ENCODE measurements at regions not wholly inside any gene's neighbourhood (a gene's known extent, or its start where the extent isn't known, plus 50 kb on each side); places are given as distances from the start of the nearest gene placed in this dataset.

GRCh38 chr9:8088477-8088876, 288.9 kb upstream of the DMAC1 start:
- TF ChIP-seq CTCF (conservative IDR thresholded peaks at IDR 0.05; ENCODE audit: low read depth, low read length): no peak
- no peak overlapping the region for H3K4me3 ChIP-seq (ENCODE audit: low read depth, low read length)
- DNase-seq (ENCODE audit: low read depth): no peak

- no peak for TF ChIP-seq CTCF (conservative IDR thresholded peaks at IDR 0.05; ENCODE audit: low read depth, low read length)
- H3K4me3 ChIP-seq (ENCODE audit: low read depth, low read length): no peak overlapping the region
These were observed 286.4 kb upstream of the DMAC1 start for GRCh38 chr9:8085986-8086385.

GRCh38 chr9:8078641-8079140, 279.1 kb upstream of the DMAC1 start:
- H3K4me3 ChIP-seq (ENCODE audit: low read depth, low read length): no peak overlapping the region
- no peak for DNase-seq (ENCODE audit: low read depth)
- TF ChIP-seq CTCF (conservative IDR thresholded peaks at IDR 0.05; ENCODE audit: low read depth, low read length): no peak

More at GRCh38 chr9:8085986-8086385, 286.4 kb upstream of the DMAC1 start:
- no peak for DNase-seq (ENCODE audit: low read depth)

GRCh38 chr9:8074713-8075286, 275.2 kb upstream of the DMAC1 start:
- no peak for DNase-seq (ENCODE audit: low read depth)
- no peak for TF ChIP-seq CTCF (conservative IDR thresholded peaks at IDR 0.05; ENCODE audit: low read depth, low read length)
- no peak overlapping the region for H3K4me3 ChIP-seq (ENCODE audit: low read depth, low read length)

GRCh38 chr9:8071445-8071798, 271.8 kb upstream of the DMAC1 start:
- no peak for TF ChIP-seq CTCF (conservative IDR thresholded peaks at IDR 0.05; ENCODE audit: low read depth, low read length)
- DNase-seq (ENCODE audit: low read depth): no peak
- H3K4me3 ChIP-seq (ENCODE audit: low read depth, low read length): no peak overlapping the region

- TF ChIP-seq CTCF (conservative IDR thresholded peaks at IDR 0.05; ENCODE audit: low read depth, low read length): no peak
- no peak overlapping the region for H3K4me3 ChIP-seq (ENCODE audit: low read depth, low read length)
- DNase-seq (ENCODE audit: low read depth): no peak
These were observed 271.3 kb upstream of the DMAC1 start for GRCh38 chr9:8070779-8071444.

GRCh38 chr9:8062459-8062858, 262.9 kb upstream of the DMAC1 start:
- no peak overlapping the region for H3K4me3 ChIP-seq (ENCODE audit: low read depth, low read length)
- DNase-seq (ENCODE audit: low read depth): no peak
- TF ChIP-seq CTCF (conservative IDR thresholded peaks at IDR 0.05; ENCODE audit: low read depth, low read length): no peak

All from choroid plexus epithelial cell (primary cell).